ENCODE measurements at regions not wholly inside any gene's neighbourhood (a gene's known extent, or its start where the extent isn't known, plus 50 kb on each side); places are given as distances from the start of the nearest gene placed in this dataset.
"Not testable (repeated sequence)": the region's sequence is repeated elsewhere in the genome, so short reads cannot be mapped to it uniquely, and the experiment has no call there.

- peaks cover 16% of the 10 kb centered on the region for H3K9me3 Mint-ChIP-seq
- H3K36me3 Mint-ChIP-seq = no peaks in the 10 kb centered on the region
- no peak for ATAC-seq
These were observed 445.3 kb upstream of the SYNCRIP start for GRCh38 chr6:86087954-86088353.

GRCh38 chr6:86079938-86080337, 437.3 kb upstream of the SYNCRIP start:
- no peak for ATAC-seq
- H3K9me3 Mint-ChIP-seq = peaks cover 9% of the 10 kb centered on the region
- H3K36me3 Mint-ChIP-seq = no peaks in the 10 kb centered on the region
- no peak overlapping the region for H3K27ac Mint-ChIP-seq
- no peak overlapping the region for H3K4me3 Mint-ChIP-seq
- no peaks in the 10 kb centered on the region for H3K4me1 Mint-ChIP-seq
- H3K27me3 Mint-ChIP-seq = no peaks in the 10 kb centered on the region

More at GRCh38 chr6:86087954-86088353, 445.3 kb upstream of the SYNCRIP start:
- Mint-ChIP-seq H3K4me1 (no peaks in the 10 kb centered on the region), H3K27ac (no peak overlapping the region), H3K4me3 (no peak overlapping the region), H3K27me3 (no peaks in the 10 kb centered on the region)

GRCh38 chr6:86070151-86070550, 427.5 kb upstream of the SYNCRIP start:
- Mint-ChIP-seq H3K27ac (no peak overlapping the region), H3K36me3 (no peaks in the 10 kb centered on the region), H3K4me3 (no peak overlapping the region), H3K27me3 (no peaks in the 10 kb centered on the region), H3K9me3 (peaks cover 3% of the 10 kb centered on the region), H3K4me1 (no peaks in the 10 kb centered on the region)
- ATAC-seq = no peak

- not testable (repeated sequence) for ATAC-seq, H3K4me1 Mint-ChIP-seq, H3K27me3 Mint-ChIP-seq
These were observed 422.3 kb upstream of the SYNCRIP start for GRCh38 chr6:86065002-86065401.

GRCh38 chr6:86057293-86057980, 414.8 kb upstream of the SYNCRIP start:
- H3K36me3 Mint-ChIP-seq, H3K27me3 Mint-ChIP-seq, H3K4me1 Mint-ChIP-seq, H3K4me3 Mint-ChIP-seq, H3K27ac Mint-ChIP-seq, ATAC-seq: not testable (repeated sequence)
- H3K9me3 Mint-ChIP-seq = peaks cover 15% of the 10 kb centered on the region

More at GRCh38 chr6:86065002-86065401, 422.3 kb upstream of the SYNCRIP start:
- H3K9me3 Mint-ChIP-seq = peaks cover 13% of the 10 kb centered on the region
- H3K36me3 Mint-ChIP-seq, H3K27ac Mint-ChIP-seq, H3K4me3 Mint-ChIP-seq: not testable (repeated sequence)

GRCh38 chr6:86045038-86045437, 402.4 kb upstream of the SYNCRIP start:
- no peak for ATAC-seq
- Mint-ChIP-seq H3K27ac (no peak overlapping the region), H3K9me3 (peaks cover 18% of the 10 kb centered on the region), H3K36me3 (no peaks in the 10 kb centered on the region), H3K4me1 (no peaks in the 10 kb centered on the region), H3K4me3 (no peak overlapping the region), H3K27me3 (no peaks in the 10 kb centered on the region)

GRCh38 chr6:86042214-86042613, 399.5 kb upstream of the SYNCRIP start:
- no peak for ATAC-seq
- Mint-ChIP-seq H3K4me3 (no peak overlapping the region), H3K27ac (no peak overlapping the region), H3K9me3 (peaks cover 16% of the 10 kb centered on the region), H3K27me3 (no peaks in the 10 kb centered on the region), H3K4me1 (no peaks in the 10 kb centered on the region), H3K36me3 (no peaks in the 10 kb centered on the region)

GRCh38 chr6:86031713-86032112, 389.0 kb upstream of the SYNCRIP start:
- no peak for ATAC-seq
- no peak overlapping the region for H3K4me3 Mint-ChIP-seq
- no peaks in the 10 kb centered on the region for H3K27me3 Mint-ChIP-seq
- H3K27ac Mint-ChIP-seq = no peak overlapping the region
- H3K4me1 Mint-ChIP-seq = no peaks in the 10 kb centered on the region
- no peaks in the 10 kb centered on the region for H3K36me3 Mint-ChIP-seq
- peaks cover 4% of the 10 kb centered on the region for H3K9me3 Mint-ChIP-seq

- no peak for ATAC-seq
- no peak overlapping the region for H3K27ac Mint-ChIP-seq
- H3K27me3 Mint-ChIP-seq = no peaks in the 10 kb centered on the region
- no peaks in the 10 kb centered on the region for H3K36me3 Mint-ChIP-seq
- H3K9me3 Mint-ChIP-seq = peaks cover 4% of the 10 kb centered on the region
- H3K4me3 Mint-ChIP-seq = no peak overlapping the region
- no peaks in the 10 kb centered on the region for H3K4me1 Mint-ChIP-seq
These were observed 388.2 kb upstream of the SYNCRIP start for GRCh38 chr6:86030875-86031274.

GRCh38 chr6:86028776-86029175, 386.1 kb upstream of the SYNCRIP start:
- no peaks in the 10 kb centered on the region for H3K27me3 Mint-ChIP-seq
- no peak overlapping the region for H3K27ac Mint-ChIP-seq
- H3K9me3 Mint-ChIP-seq = peaks cover 4% of the 10 kb centered on the region
- H3K4me3 Mint-ChIP-seq = no peak overlapping the region
- H3K36me3 Mint-ChIP-seq = no peaks in the 10 kb centered on the region
- no peaks in the 10 kb centered on the region for H3K4me1 Mint-ChIP-seq
- no peak for ATAC-seq

- H3K36me3 Mint-ChIP-seq, H3K27me3 Mint-ChIP-seq, H3K4me3 Mint-ChIP-seq, ATAC-seq, H3K9me3 Mint-ChIP-seq, H3K27ac Mint-ChIP-seq, H3K4me1 Mint-ChIP-seq: not testable (repeated sequence)
These were observed 384.2 kb upstream of the SYNCRIP start for GRCh38 chr6:86026890-86027289.

- no peaks in the 10 kb centered on the region for H3K36me3 Mint-ChIP-seq
- no peak for ATAC-seq
- H3K4me3 Mint-ChIP-seq = no peak overlapping the region
- H3K27me3 Mint-ChIP-seq = no peaks in the 10 kb centered on the region
- no peaks in the 10 kb centered on the region for H3K4me1 Mint-ChIP-seq
- H3K9me3 Mint-ChIP-seq = no peaks in the 10 kb centered on the region
- H3K27ac Mint-ChIP-seq = no peak overlapping the region
These were observed 374.6 kb upstream of the SYNCRIP start for GRCh38 chr6:86017236-86017635.

GRCh38 chr6:86016567-86016966, 373.9 kb upstream of the SYNCRIP start:
- no peaks in the 10 kb centered on the region for H3K9me3 Mint-ChIP-seq
- H3K4me3 Mint-ChIP-seq = no peak overlapping the region
- no peaks in the 10 kb centered on the region for H3K4me1 Mint-ChIP-seq
- H3K27me3 Mint-ChIP-seq = no peaks in the 10 kb centered on the region
- H3K27ac Mint-ChIP-seq = no peak overlapping the region
- no peak for ATAC-seq
- no peaks in the 10 kb centered on the region for H3K36me3 Mint-ChIP-seq

- Mint-ChIP-seq H3K9me3 (no peaks in the 10 kb centered on the region), H3K4me1 (no peaks in the 10 kb centered on the region), H3K36me3 (no peaks in the 10 kb centered on the region), H3K27ac (no peak overlapping the region), H3K4me3 (no peak overlapping the region), H3K27me3 (no peaks in the 10 kb centered on the region)
- no peak for ATAC-seq
These were observed 373.4 kb upstream of the SYNCRIP start for GRCh38 chr6:86016077-86016476.

- H3K9me3 Mint-ChIP-seq, H3K27me3 Mint-ChIP-seq, H3K27ac Mint-ChIP-seq, H3K4me1 Mint-ChIP-seq, ATAC-seq, H3K36me3 Mint-ChIP-seq, H3K4me3 Mint-ChIP-seq: not testable (repeated sequence)
These were observed 370.3 kb upstream of the SYNCRIP start for GRCh38 chr6:86012991-86013390.

- no peaks in the 10 kb centered on the region for H3K36me3 Mint-ChIP-seq
- no peak overlapping the region for H3K27ac Mint-ChIP-seq
- no peak for ATAC-seq
- no peaks in the 10 kb centered on the region for H3K27me3 Mint-ChIP-seq
- H3K4me3 Mint-ChIP-seq = no peak overlapping the region
- no peaks in the 10 kb centered on the region for H3K9me3 Mint-ChIP-seq
- no peaks in the 10 kb centered on the region for H3K4me1 Mint-ChIP-seq
These were observed 368.5 kb upstream of the SYNCRIP start for GRCh38 chr6:86010915-86011786.
